ENCODE measurements at regions not wholly inside any gene's neighbourhood (a gene's known extent, or its start where the extent isn't known, plus 50 kb on each side); places are given as distances from the start of the nearest gene placed in this dataset.

- Histone ChIP-seq H3K4me1 (replicated peaks in 1 of 4; ENCODE audit: control insufficient read depth in 3 of 4, insufficient read depth in 4 of 4, low read length in 3 of 4) (no peaks in the 10 kb centered on the region), H2AFZ (ENCODE audit: low read length) (no peak overlapping the region), H3K9ac (replicated peaks in 1 of 4; ENCODE audit: extremely low read depth in 1 of 4, low read depth in 3 of 4, low read length in 3 of 4) (no peak overlapping the region), H3K56ac (replicated peaks; ENCODE audit: insufficient read length, low read depth, low read length) (no peak overlapping the region), H3K79me1 (ENCODE audit: low read depth, low read length) (no peaks in the 10 kb centered on the region), H2BK20ac (ENCODE audit: low read length) (no peak overlapping the region), H4K5ac (ENCODE audit: insufficient read length, low read depth, low read length) (no peak overlapping the region), H4K91ac (replicated peaks; ENCODE audit: insufficient read length, low read length) (no peak overlapping the region), H3K23me2 (ENCODE audit: low read depth, low read length) (no peaks in the 10 kb centered on the region; the same call in 1 of the 2 replicates), H2AK5ac (ENCODE audit: low read depth, low read length) (no peak overlapping the region), H3K23ac (ENCODE audit: insufficient read length) (no peak overlapping the region), H3K27me3 (replicated peaks in 1 of 4; ENCODE audit: control insufficient read depth in 3 of 4, extremely low read depth in 1 of 4, insufficient read depth in 3 of 4, low read length in 3 of 4) (no peaks in the 10 kb centered on the region; a peak in 1 of 7 replicates), H4K20me1 (replicated peaks in 1 of 2; ENCODE audit: control insufficient read depth in 1 of 2, insufficient read depth in 2 of 2, low read length in 2 of 2) (no peaks in the 10 kb centered on the region), H2BK120ac (replicated peaks; ENCODE audit: low read depth, low read length) (no peak overlapping the region), H4K8ac (ENCODE audit: extremely low read depth, insufficient read depth, low read length) (no peak overlapping the region), H3K4ac (replicated peaks; ENCODE audit: insufficient read length, low read depth, low read length) (no peak overlapping the region), H2BK5ac (ENCODE audit: low read depth, low read length) (no peak overlapping the region), H3K4me3 (ENCODE audit: extremely low read depth in 1 of 4, insufficient read depth in 2 of 4, low read depth in 3 of 4, low read length in 4 of 4) (no peak overlapping the region), H3K4me2 (ENCODE audit: insufficient read depth in 1 of 2, low read depth in 2 of 2, low read length in 2 of 2) (no peak overlapping the region), H3K14ac (ENCODE audit: insufficient read length) (no peak overlapping the region), H3K27ac (ENCODE audit: low read depth, low read length) (no peak overlapping the region), H3K9me3 (ENCODE audit: insufficient read depth in 2 of 2, low read depth in 1 of 2, low read length in 1 of 2) (no peaks in the 10 kb centered on the region), H3K79me2 (ENCODE audit: control insufficient read depth in 1 of 2, insufficient read depth in 2 of 2, low read length in 2 of 2) (no peaks in the 10 kb centered on the region), H3K18ac (ENCODE audit: extremely low read depth, low read length) (no peak overlapping the region), H3K36me3 (ENCODE audit: control insufficient read depth in 2 of 4, insufficient read depth in 4 of 4, low read length in 3 of 4) (no peaks in the 10 kb centered on the region), H2BK12ac (ENCODE audit: low read depth, low read length) (no peak overlapping the region), H2BK15ac (ENCODE audit: low read length) (no peak overlapping the region)
- ChIA-PET CTCF (ENCODE audit: partially characterized antibody) (interaction anchor here (1.4 kb wide), 1 partner anchor 453 kb away, joined by 3 read pairs; no protein-coding TSS in a partner anchor), POLR2A (ENCODE audit: partially characterized antibody) (no interaction called here)
- WGBS, 2 experiments (ENCODE audit: extremely low coverage in 1 of 2, insufficient coverage in 1 of 2, insufficient read length in 1 of 2, insufficient replicate concordance in 2 of 2, low coverage in 1 of 2, low lambda C conversion rate in 2 of 2, missing lambda C conversion rate in 1 of 2), result 95% methylated on average over 2 of the region's 2 CpGs; no CpG with 5 or more reads in 1 of the 2 experiments
- FAIRE-seq, result no peak
- DNase-seq (ENCODE audit: low read depth in 1 of 2, low spot score in 2 of 2), result no peak
- no peak for TF ChIP-seq JUND (IDR thresholded peaks at IDR 0.05; ENCODE audit: low read length)
- TF ChIP-seq KDM1A (IDR thresholded peaks at IDR 0.05; ENCODE audit: borderline replicate concordance, low read length), result no peak
- no peak for TF ChIP-seq RAD21 (IDR thresholded peaks at IDR 0.05 in 1 of 2, conservative IDR thresholded peaks at IDR 0.05 in 1 of 2; ENCODE audit: low read depth in 2 of 2, low read length in 2 of 2)
- no peak for TF ChIP-seq TAF1 (IDR thresholded peaks at IDR 0.05; ENCODE audit: low read depth, low read length)
- no peak for TF ChIP-seq SIN3A (conservative IDR thresholded peaks at IDR 0.05 in 1 of 2, IDR thresholded peaks at IDR 0.05 in 1 of 2; ENCODE audit: low read depth in 1 of 2, low read length in 2 of 2)
- TF ChIP-seq BCL11A (IDR thresholded peaks at IDR 0.05; ENCODE audit: low read depth in 2 of 2, low read length in 2 of 2), result no peak
- TF ChIP-seq POLR2AphosphoS5 (IDR thresholded peaks at IDR 0.05; ENCODE audit: low read depth, low read length), result no peak
Measured at GRCh38 chr15:47534673-47535072, 182.6 kb upstream of the SEMA6D start.

All from H1 (cell line).